Fibroblast of lung (primary cell): ENCODE measurements at regions not wholly inside any gene's neighbourhood (a gene's known extent, or its start where the extent isn't known, plus 50 kb on each side); places are given as distances from the start of the nearest gene placed in this dataset.

Source experiments
- CTCF ChIP-seq, 2 donors: IDR thresholded peaks in 1 of 2; conservative IDR thresholded peaks in 1 of 2; 1 replicate in 1 of 2; 2 replicates in 1 of 2; pipeline ENCODE4 v1.5.1; 2011 to 2012; ENCODE audit warnings: low read length in 2 of 2, control low read depth in 1 of 2, inconsistent platforms in 1 of 2, low read depth in 1 of 2, mild to moderate bottlenecking in 1 of 2
- EZH2 ChIP-seq: IDR thresholded peaks from 2 replicates; pipeline ENCODE4 v1.5.1; 2012; ENCODE audit warnings: low read length, control low read depth, mild to moderate bottlenecking; ENCODE audit errors: missing control alignments

GRCh38 chr22:47354668-47355387, 592.4 kb downstream of the TBC1D22A start:
- no peak for TF ChIP-seq CTCF (conservative IDR thresholded peaks at IDR 0.05 in 1 of 2, IDR thresholded peaks at IDR 0.05 in 1 of 2; ENCODE audit: low read depth in 1 of 2, low read length in 2 of 2)
- no peak for TF ChIP-seq EZH2
